CD4-positive, alpha-beta T cell treated with Interleukin-21 for 1 hour (primary cell): ENCODE measurements at regions not wholly inside any gene's neighbourhood (a gene's known extent, or its start where the extent isn't known, plus 50 kb on each side); places are given as distances from the start of the nearest gene placed in this dataset.

Experiments
- DNase-seq: peaks from one replicate; pipeline ENCODE4 v3.0.0-alpha.2; 2020

DNA sequence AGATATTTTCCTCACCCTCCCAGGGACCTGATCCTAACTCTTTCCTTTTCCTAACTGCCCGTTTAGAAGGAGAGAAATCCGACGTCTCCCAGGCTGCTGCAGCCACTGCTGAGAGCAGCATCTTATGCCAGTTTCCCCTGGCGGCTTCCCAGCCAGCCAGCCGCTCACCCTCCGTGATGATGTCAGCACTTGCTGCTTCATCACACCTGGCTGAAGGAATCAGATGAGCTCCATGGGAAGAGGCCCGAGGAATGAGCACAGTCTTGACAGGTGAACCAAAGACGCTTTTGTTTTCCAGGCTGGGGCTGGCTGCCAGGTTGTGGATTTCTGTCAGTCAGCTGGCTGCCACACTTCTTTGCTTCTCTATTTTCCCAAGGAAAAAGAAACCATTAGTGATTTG is 445.1 kb upstream of the RBMS3 start:
- no peak for DNase-seq

DNA sequence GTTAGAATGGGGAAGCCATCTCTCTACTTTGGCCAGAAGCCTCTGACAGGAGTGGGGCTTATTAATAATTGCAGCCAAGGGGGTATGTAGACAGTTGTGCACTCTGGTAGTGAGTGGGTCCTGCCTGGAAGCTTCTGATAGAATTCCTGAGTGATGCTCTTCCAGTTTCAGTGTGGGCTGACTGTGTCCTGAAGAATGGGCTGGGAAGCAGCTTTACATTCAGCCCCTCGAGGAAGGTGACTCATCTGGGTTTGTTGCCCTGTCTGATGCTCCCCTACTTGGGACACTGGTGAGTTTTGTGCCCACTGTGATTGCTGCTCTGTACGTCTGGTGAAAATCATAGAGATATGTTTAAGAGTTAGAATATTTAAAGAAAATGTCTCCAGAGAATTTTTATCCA is 444.7 kb upstream of the RBMS3 start:
- DNase-seq, result no peak

DNA sequence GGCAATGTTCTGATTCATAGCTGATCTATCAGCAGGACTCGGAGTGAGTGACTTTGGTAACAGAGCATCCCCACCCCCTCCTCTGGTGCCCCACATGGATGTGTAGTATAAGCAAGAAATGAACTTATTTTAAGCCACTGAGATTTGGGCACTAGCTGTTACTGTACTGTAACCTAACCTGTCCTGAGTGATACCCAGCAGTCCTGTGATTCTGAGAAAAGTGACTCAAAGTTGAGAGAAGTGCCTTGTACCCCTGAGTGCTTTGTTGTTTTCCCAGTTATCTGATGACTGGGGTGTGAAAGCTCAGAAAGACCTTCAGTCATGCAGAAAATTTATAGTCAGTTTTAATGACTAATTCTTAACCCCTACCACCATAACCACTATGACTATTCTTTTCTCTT is 439.9 kb upstream of the RBMS3 start:
- DNase-seq, result no peak

DNA sequence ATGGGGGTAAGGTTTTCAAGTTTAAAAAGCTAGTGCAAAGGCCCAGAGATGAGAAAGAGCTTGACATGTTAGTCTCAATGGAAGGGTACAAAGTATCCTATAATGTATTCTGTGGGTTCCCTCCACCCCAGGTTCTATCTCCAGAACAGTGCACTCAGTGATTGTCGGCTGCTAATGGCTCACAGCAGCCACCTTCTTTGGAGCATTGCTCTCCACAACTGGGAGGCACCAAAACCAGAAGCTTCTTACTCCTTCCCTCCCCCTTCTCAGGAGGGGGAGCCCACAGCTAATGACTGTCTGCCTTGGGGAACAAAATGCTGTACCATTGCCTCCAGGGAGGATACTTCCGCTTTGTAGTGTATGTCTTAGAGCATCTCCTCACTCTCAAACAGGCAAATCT is 439.4 kb upstream of the RBMS3 start:
- no peak for DNase-seq

DNA sequence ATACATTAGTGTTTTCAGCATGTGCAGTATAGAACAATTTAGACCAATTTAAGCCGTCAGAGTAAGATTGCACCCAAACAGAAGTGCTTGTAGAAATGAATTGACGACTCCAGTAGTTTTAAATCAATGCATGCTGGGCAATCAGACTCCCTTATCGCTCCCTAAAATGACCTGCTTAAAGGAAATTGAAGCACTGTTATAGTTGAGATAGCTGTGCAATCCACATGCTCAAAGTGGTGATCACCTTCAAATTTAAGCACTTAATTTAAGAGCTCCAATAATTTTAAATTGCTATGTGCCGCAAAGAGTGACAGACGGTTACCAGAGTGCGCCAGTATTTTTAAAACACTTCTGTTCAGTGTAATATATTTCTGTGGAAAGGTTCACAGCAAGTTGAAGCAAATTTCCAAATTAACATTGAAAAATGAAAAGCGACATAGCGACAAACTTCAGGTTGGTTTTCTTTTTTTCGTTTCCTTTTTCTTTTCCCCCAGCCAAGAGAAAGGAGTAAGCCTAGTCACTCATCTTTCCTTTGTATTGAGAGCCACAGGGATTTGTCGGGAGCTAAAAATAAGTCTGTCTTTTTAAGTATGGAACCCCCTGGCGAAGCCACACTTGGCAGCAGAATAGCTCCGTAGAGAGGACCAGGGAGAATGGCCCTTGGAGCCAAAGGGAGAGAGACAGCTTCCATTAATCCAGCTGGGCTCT is 436.4 kb upstream of the RBMS3 start:
- DNase-seq, result no peak

DNA sequence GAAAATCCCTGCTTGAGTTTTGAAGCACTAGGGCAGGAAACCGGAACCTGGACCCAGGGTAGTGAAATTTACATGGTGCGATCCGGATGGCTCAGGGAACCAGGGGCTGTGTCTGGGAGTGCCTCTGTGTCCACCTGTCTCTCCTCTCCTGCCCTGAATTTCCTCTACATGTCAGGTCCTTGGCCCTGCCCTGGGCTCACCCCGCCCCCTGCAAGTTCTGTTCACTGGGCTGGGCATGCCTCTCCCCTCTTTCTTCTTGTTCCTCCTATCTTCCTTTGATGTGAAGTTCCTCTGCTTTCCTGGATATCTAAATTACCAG is 435.9 kb upstream of the RBMS3 start:
- DNase-seq, result no peak

DNA sequence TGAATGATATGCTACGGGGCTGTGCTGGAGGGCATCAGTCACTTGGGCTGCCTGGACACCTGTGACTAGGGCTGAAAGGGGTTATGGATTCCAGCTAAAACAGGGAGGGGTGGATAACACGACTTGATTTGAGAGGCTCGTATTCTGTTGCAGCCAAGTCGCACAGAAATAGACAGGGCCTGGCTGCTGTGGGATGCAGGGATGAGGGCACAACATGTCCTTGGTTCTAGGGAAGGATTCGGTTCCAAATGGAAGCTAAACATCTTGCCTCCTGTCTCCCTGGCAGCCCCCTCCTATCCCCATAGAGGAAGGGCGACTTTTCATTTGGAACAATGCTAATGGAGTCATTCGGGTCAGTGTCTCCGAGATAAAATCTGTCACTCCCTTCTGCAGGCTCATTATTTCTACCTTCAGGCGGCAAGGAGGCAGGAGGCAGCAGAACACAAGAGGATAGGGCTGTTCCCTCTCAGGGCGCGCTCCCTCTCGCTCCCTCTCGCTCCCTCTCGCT is 433.8 kb upstream of the RBMS3 start:
- no peak for DNase-seq

DNA sequence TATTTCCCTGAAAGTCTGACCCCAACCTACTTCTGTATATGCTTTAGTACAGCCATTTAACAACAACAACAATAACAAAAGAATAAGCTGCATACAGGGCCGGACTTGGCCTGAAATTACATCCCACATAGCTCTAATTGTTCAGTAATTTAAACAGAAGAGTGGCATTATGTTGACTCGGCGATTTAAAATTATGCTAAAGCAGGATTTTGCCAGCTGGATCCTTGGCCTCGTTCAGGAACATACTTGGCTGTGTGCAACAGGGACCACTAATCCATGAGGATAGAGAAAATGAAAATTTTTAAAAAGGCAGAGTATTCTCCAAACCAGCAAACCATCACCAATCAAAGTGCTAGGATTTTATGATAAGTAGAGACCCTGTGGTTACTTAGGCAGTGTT is 433.1 kb upstream of the RBMS3 start:
- no peak for DNase-seq

DNA sequence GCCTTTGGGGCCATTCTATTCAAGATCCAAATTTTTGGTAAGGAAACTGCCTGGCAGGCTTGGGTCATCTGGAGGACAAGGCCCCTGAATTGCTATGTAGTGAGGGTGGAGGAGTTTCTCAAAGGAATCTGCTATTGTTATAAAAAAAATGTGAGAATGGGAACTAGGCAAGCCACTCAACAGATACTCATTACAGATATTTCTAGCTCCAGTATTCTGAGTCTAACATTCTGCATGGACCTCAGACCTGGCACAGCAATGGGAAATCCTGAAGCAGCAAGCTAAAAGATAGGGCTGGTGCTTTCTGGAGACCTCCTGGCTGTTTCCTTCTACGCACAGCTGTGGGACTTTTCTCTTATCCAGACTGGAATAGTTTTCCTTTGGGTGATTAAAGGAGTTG is 430.7 kb upstream of the RBMS3 start:
- no peak for DNase-seq

DNA sequence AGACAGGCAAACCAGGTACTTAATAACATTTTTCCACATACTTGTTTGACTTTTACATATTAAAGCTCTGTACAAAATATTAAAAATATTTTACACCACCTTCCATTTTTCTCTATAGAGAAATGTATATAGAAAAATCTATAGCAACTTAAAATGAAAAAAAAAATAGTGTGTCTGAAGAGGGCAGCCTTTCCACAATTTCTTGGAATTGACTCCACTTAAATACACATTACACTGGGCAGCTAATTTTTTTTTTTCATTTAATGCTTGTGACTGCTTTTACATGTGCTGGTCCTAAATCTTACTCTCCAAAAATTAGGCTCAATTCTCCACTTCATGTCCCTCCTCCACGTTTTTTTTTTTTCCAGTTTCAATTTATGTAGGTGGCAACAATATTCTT is 427.0 kb upstream of the RBMS3 start:
- no peak for DNase-seq

DNA sequence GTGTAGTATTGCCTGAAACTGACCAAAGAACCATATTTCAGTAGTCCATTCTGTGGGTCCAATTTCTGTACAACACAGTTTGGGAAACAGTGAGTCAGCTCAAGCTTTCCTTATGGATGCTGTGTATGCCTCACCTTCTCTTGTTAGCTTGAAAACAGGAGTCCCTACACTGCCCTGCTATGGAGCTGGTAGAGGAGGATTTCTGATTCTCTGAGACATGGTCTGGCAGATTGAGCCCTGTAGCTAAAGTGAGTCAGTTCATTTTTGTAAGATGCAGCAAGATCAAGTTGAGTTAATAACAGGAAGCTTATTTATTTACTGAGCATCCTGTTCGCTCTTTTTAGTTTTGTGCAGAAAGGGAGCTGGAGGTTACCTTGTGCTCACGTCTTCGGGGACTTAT is 424.1 kb upstream of the RBMS3 start:
- no peak for DNase-seq

DNA sequence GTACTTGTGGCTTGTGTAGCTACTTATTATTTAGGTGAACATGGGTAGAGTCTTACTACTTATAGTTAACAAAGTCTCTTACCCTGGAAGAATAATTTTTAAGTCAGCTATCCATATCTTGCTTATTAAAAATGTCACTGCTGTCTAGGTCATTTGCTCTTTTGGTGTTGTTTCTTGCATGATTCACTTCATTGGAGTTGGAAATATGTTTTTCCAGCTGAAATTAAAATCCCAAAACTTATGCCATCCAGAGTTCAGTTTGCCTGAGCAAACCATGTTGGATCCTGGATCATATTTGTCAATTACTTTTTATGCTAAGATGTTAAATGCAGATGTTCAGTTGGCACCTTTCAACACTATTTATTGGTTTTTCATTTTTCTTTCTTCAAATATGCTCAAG is 421.0 kb upstream of the RBMS3 start:
- DNase-seq, result no peak

DNA sequence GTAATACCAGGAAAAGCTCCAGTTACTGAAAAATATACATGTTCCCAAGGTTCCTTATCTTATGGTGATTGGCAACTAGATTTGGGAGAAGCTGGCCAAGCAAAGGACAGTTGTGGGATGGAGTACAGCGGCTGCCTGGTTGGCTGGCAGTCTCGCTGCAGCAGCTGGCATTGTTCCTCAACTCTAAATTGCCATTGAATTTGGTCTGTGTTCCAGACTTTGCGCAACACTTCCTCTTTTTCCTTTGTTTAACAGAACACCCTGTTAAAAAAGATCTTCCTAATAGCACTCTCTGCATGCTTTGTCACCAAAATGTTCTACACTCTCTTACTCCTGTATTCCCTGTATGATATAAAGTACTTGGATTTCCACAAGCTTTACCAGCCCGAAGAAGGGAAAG is 420.6 kb upstream of the RBMS3 start:
- no peak for DNase-seq

DNA sequence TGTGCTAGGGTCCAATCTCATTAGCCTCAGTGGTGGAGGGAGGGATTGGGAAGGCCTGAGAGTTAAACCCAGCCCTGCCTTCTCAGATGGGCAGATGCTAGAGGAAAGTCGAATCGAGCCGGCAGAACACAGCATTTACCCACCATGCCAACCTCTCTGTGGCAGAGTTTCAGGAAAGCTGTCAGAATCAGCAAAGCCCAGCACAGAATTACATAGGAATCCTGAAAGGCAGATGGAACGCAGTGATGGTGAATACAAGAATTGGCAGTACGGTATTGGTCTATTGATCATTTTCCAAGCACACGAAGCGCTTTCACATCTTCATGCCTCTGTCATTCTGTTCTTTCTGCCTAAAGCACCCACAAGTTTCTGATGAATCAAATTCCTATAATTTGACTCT is 417.7 kb upstream of the RBMS3 start:
- DNase-seq, result no peak

DNA sequence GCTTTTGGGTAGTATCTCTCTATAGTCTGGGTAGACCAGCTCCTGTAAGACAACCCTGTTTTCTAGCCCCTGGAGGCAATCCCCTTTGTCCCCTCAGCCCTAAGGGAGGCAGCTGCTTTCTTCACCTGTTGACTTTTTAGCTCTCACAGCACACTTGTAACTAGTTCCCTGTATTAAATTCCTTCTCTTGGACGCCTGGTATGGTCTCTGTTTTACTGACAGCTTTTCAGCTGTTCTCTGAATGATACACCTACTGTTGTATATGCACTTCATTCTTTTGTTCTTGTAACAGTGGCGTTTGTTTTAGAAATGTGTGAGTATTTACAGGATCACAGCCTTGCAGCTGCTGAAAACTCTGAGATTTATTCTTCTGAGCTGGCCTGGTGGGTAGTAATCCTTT is 413.0 kb upstream of the RBMS3 start:
- no peak for DNase-seq

DNA sequence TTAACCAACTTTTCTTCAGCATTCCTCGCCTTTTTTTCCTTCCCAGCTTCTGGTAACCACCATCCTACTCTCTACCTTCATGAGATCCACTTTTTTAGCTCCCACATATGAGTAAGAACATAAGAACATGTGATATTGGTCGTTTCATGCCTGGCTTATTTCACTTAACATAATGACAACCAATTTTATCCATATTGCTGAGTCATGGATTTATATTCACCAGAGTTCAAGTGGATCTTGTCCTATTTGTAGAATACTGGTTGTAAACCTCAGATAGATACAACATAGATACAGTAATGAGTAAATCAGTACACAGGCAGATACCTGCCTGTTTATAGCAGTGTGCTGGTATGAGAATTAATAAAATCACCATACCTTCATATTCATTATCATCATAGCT is 412.0 kb upstream of the RBMS3 start:
- no peak for DNase-seq

DNA sequence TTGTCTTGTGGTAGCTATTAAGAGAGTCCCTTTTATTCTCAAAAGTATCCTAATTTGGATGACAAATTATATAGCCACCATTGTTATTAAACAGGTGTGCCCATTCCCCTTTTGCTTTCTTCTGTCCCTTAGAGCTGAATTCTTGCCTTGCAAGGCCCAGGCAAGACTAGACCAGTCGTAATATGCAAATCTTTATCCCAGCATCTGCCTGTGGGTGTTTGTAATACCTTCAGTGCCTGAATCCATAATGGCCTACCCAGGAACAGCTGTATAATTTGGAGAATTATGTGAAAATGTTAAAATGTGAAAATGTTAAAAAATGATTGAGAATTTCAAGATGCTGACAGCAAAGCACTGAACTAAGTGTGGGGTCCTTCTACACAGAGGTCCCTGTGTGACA is 403.0 kb upstream of the RBMS3 start:
- DNase-seq, result no peak

DNA sequence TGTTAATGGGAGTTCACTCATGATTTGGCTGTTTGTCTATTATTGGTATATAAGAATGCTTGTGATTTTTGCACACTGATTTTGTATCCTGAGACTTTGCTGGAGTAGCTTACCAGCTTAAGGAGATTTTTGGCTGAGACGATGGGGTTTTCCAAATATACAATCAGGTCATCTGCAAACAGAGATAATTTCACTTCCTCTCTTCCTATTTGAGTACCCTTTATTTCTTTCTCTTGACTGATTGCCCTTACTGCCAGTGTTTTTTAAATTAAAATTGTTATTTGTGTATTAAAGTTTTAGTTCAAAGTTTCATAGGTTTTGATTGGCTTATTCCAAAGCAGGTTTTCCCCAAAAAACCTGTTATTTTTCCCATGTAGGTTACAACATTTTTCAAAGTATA is 390.5 kb upstream of the RBMS3 start:
- no peak for DNase-seq

DNA sequence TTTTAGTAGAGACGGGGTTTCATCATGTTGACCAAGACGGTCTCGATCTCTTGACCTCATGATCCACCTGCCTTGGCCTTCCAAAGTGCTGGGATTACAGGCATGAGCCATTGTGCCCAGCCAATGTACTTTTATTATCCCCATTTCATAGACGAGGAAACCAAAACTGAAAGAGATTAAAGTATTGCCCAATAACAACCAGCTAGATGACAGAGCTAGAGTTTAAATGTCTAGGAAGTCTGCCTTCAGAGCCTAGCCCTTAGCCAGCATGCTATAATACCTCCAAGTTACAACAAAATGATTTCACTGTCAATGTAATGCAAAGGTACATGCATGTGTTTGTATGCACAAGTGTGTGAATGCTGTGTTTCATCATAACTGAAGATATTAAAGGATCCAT is 389.4 kb upstream of the RBMS3 start:
- no peak for DNase-seq

DNA sequence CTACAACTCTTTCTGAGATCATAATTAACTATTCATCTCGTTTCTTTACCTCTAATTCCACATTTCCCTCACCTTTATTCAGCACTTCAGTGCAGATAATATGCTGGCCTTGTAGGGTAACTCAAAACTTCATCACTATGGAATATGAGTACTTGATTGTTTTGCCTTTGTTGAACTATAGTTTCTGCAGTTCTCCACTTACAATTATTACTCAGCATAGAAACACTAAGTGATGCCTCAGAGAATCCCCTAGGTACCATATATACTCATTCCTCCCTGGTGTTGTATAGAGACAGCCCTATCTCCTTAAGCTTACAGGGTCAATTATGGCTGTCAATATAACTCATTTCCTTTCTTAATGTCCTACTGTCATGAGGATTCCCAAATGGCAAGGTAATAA is 380.6 kb upstream of the RBMS3 start:
- no peak for DNase-seq

DNA sequence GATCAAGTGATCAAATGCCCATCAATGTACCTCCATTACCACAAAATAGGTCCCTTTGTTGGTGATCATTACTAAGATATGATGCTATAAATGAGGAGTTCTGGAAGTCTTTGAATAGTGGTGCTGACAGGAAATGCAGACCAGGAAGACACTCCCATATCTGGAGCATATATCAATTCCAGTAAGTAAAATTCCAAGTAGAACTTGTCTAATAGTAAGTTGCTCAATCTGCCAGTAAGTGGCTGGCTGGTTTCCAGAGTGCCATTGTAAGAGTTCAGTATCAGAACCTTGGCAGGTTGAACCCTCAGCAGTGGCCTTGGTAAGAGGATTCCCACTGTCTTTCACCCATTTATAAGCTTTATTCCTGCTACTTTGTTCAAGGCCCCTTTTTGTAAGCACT is 379.9 kb upstream of the RBMS3 start:
- no peak for DNase-seq

DNA sequence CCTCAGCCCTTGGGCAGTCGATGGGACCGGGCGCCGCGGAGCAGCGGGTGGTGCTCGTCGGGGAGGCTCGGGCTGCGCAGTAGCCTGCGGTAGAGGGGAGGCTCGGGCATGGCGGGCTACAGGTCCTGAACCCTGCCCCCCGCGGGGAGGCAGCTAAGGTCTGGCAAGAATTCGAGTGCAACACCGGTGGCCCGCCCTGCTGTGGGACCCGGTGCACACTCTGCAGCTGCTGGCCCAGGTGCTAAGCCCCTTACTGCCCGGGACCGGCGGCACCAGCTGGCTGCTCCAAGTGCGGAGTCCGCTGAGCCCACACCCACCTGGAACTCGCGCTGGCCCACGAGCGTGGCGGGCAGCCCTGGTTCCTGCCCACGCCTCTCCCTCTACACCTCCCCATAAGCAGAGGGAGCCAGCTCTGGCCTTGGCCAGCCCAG is 377.7 kb upstream of the RBMS3 start:
- DNase-seq, result no peak

DNA sequence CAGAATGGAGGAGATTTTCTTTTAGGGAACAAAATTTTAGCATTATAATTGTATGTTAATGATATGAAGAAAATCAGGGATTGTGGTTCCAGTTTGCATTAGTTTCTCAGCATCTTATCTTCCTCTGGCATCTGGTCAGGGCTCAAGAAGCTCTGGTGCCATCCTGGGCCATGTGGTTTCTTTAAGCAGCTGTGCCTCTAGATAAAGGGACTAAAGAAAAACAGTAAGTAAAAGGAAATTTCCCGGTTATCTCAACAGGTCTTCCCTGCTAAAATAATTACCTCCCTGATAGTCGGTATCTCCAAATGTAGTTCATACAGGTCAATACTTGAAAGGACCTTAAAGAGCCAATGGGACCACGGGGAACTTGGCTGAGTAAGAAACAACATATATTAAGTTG is 375.1 kb upstream of the RBMS3 start:
- no peak for DNase-seq

DNA sequence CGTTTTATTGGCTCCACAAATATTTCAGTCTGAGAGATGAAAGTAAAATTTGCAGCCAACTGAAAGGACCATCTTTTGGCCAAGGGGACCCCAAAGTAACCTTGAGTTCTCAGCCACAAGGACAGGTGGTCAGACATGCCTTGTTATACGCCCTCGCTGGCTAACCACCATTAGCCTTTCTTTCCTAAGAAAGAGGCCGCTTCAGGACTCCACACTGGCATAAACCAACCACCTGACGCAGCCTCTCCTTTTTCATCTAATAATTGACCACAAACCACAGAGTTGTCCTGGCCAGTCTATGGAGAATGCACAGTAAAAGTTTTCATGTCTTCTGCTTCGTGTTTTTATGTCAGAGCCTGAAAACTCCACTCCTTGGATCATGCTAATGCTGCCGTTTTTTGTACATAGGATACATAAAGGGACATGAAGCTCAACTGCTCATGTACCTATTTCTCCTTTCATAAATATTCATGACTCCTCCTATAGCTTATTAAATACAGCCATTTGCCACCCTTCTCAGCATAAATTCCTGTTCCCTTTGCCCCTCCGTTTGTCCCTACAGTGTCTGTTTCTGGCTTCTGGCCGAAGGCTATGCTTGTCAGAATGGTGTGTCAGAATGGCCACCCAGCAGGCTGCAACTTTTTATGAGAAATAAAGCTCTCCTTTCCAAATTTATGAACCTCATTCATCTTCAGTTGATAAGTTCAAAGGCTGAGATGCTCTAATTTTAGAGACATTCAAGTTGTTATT is 374.1 kb upstream of the RBMS3 start:
- no peak for DNase-seq

DNA sequence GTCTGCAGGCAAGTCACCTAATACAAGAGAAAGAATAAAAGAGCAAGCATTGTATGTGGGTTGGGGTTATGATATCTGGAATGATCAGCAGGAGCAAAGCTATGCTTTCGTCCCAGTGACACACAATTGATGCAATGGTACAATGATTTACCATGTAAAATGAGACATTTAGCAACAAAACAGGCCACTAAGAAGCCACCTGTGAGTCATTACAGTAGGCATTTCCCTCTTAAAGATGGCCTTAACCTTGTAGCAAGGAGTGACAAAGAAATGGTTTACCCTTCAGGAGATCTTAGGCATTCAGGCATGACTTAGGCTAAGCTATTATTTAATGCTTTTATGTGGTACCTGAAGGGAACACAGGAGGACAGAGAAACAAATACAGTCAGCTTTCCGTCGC is 373.3 kb upstream of the RBMS3 start:
- no peak for DNase-seq
